Putamen (tissue), 1 donor: ENCODE measurements at regions not wholly inside any gene's neighbourhood (a gene's known extent, or its start where the extent isn't known, plus 50 kb on each side); places are given as distances from the start of the nearest gene placed in this dataset.
"Not testable (repeated sequence)": the region's sequence is repeated elsewhere in the genome, so short reads cannot be mapped to it uniquely, and the experiment has no call there.

Source experiments
- DNase-seq: peaks from one replicate; pipeline ENCODE4 v3.0.0-alpha.2; 2016; ENCODE audit warnings: low spot score

DNA sequence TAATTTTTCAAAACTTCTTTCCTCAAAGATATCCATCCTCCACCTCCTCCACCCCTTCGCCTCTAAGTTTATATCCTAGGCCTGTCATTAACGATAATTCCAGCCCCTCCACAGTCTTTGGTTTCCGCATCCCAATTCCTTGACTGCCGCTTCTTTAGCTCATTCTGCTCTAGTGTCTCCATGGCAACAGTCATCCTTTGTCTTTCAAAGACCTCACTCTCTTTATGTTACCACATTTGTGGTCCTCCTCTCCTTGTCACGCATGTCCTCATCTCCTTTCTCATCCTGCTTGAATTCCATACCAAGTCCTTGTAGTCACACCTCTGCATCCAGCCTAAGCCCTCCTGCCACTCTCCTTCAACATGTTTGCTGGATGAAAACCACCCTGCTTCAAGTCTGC lies 511.2 kb upstream of the KLF6 start:
- DNase-seq = no peak

- no peak for DNase-seq
Measured at GRCh38 chr10:4294996-4295792, 510.2 kb upstream of the KLF6 start.

GRCh38 chr10:4294271-4294670 lies 509.3 kb upstream of the KLF6 start:
- DNase-seq = no peak

DNA sequence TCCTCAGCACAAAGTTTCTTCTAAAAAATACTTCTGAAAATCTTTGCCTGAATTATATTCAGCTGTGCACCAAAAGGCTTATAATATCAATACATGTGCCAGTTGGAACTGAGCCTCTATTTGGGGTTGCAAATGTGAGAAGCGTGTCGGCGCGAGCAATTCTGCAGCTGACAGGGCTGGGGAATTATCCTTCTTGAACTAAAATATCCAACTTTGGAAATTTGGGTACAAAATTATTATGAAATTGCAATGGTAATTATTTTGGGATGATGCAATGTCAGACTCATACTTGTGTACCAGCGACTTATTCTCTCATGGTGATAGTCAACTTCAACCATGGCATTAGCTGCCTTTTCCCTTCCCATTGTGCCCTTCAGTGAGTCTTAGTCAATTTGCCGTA lies 507.0 kb upstream of the KLF6 start:
- no peak for DNase-seq

GRCh38 chr10:4285121-4285520 lies 500.1 kb upstream of the KLF6 start:
- no peak for DNase-seq

GRCh38 chr10:4283846-4284610 lies 499.0 kb upstream of the KLF6 start:
- peak; percentile 19 for DNase-seq

GRCh38 chr10:4282496-4282895 lies 497.5 kb upstream of the KLF6 start:
- no peak for DNase-seq

DNA sequence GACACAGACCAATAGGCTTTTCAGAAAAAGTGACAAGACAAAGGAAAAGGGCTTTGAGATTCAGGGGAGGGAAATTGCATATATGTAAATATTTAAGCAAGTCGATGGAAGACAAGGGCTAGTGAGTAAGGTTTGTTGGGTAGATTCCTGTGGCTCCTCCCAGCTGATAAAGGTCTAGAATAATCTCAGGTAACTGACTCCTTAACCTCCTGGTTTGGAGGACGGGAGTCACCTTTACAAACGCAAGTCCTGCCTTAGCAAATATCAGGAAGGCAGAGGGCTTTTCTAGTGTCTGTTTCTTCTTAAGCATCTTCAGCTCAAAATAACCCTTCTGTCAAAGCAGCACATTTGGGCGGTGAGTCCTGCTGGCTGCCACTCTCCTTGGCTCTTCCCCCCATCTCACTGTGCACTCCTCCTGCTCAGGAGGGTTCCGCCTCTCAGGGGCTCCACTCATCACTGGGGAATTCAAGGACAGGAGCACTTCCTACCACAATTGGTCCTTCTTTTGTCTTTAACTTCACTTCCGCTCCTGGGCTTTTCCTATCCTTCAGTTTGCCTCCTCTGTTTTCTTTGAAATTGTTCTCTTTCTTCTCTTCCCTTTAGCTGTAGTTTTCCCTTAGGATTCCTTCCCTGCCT lies 496.3 kb upstream of the KLF6 start:
- DNase-seq = no peak

DNA sequence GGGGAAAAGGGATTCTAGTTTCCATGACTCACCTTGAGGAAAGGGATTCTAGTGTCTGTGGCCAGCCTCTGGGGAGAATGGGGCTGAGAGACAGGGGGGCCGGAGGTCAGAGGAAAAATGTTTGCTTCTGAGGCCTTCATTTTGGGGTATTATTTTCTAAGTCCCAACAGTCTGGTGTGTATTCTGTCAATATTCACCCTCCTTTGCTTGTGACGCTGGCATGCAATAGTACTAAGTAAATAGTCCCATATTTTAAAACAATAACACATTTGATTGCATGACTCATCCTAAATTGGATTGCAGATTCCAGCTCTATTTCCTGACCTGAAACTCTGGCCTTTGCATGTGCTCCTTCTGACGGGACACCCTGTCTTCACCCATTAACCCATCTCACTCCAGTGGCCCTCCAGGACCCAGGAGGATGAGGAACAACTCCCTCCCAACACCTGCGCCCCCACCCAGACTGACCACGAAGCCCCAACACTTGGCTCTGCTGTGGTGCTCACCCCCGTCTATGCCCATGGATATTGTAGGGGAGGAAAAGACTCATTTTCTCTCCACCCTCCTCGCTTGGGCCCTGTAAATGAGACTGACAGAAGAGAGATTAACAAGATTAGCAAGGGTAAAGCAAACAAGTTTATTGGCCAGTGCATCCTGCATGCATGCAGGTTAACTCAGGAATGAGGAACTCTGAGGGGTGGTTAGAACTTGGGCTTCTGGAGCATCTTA lies 495.6 kb upstream of the KLF6 start:
- DNase-seq = no peak

DNA sequence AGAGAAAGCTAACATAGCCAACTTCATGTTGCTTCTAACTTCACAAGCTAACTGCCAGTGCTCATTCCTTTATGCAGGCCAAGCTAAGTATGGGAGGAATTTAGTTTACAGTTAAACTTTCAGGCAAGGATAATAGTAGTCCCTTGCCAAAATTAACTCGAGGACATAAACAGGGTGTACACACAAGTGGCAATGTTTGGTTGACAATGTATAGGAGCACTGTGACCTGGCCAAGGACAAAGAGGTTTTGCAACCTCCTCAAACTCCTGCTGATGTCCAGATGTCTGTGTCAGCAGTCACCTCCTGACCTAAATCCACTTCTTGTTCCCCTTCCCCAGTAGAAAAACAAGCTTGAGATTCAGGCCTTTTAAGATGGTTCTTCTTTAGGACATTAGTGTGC lies 494.6 kb upstream of the KLF6 start:
- no peak for DNase-seq

DNA sequence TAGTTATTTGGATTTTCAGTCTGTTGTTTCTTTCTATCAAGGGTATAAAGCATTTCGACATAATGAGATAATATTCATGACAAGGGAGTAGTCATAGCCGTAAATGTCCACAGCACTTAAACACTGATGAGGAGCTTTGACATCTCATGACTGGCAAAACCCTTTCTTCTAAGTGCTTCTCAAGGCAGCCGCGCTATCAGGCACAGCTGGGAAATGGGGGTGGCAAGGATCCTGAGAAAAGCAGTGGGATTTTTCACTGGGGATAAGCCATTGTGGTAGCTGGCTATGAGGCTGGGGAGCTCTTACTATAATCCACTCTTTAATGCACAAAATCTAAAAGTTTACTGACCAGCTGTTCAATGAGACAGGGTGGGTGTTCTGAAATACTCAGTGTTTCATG lies 493.2 kb upstream of the KLF6 start:
- no peak for DNase-seq

- DNase-seq = no peak
Measured at GRCh38 chr10:4276151-4276550, 491.1 kb upstream of the KLF6 start.

DNA sequence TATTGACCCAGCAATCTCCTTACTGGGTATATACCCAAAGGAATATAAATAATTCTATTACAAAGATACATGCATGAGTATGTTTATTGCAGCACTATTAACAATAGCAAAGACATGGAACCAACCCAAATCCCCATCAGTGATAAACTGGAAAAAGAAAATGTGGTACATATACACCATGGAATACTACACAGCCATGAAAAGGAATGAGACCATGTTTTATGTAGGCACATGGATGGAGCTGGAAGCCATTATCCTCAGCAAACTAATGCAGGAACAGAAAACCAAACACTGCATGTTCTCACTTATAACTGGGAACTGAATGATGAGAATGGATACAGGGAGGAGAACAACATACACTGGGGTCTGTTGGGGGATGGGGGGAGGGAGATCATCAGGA lies 489.7 kb upstream of the KLF6 start:
- not testable (repeated sequence) for DNase-seq

GRCh38 chr10:4271193-4271592 lies 486.2 kb upstream of the KLF6 start:
- DNase-seq = no peak

DNA sequence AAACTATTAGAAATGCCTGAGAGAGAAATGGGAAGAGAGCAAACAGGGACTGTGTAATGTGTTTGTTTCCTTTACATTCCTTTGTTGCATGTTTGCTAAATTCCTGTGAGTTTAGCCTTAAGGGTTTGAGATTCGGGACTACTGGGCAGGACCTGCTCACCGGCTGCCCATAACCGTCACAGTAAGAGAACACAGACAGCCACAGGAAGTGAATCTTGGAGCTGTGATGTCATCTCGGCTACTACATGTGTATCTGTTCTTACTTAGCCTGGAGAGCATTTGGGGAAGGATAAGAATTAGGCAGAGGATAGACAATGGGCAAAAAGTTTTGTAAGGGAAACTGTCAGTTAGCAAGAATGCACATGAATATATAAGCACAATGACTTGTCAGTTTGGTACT lies 485.1 kb upstream of the KLF6 start:
- DNase-seq = no peak

GRCh38 chr10:4268490-4268889 lies 483.5 kb upstream of the KLF6 start:
- not testable (repeated sequence) for DNase-seq

DNA sequence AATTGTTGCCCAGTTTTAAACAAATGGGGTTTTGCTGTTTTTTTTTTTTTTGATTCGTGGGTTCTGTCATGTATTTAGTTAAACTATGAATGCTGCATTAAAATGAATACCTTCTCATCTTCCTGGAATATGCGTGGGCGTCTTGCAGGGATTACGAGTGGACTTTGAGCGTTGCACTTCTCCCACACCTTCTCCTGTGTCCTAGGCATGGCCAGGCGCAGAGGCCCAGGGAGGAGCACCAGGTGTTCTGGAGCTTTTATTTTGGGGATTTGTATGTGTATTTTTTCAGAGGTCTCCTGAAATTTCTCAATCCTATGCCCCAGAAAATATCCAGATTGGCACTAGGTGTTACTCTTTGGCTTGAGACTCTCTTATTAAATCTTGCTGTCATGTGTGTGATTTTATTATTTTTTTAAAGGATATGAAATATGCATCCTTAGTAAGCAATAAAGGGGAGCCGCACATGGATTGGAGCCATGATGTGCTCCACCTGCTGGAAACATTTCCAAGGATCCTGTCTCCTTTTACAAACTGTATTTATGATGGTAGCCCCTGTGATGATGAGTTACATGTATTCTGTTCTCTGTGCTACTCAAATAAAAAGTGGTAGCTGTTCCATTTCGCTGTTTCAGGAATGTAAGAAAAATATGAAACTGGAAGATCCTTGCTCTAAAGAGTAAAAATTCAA lies 482.2 kb upstream of the KLF6 start:
- DNase-seq = no peak

DNA sequence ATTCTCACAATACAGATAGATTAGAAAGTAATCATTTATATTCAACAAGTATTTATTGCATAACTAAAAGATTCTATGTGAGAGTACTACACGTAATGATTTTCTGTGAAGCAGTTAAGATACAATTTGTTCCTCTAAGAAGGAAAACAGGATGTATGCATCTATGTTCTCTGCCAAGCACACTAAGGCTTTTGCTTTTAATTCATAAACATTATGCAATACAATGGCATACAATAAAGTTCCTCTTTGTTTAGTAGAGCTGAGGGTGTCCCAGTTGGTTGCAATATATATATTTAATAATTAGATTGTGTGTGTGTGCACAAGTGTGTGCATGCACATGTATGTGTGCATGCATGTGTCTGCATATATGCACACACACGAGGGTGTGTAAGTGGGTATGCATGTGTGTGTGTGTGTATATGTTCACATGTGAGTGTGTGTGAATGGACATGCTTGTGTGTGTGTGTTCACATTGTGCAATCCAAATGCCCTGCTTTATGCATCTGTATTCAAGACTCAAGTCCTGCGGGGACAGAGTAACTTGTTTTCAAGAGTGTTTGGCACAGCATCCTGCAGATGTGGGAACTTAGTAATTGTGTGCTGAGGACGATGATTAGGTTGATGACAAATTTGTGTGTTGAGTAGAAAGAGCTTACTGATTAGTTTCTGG lies 481.5 kb upstream of the KLF6 start:
- DNase-seq = no peak

DNA sequence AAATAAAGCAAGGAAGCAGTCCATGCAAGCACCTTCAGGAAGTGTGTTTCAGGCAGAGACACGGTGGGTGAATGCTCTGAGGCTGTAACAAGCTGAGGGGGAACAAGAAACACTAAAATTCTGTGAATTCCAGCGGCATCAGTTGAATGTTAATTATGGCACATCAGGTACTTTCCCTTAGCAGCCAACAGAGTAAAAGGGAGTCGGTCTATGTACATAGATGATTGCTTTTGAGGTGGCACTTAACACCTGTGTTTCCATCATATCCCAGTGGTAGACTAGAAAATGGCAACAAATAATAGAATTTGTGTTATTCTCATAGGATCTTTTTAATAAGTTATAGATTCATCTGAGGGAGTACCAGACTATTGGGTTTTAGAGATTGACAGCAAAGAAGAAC lies 481.0 kb upstream of the KLF6 start:
- DNase-seq = no peak

DNA sequence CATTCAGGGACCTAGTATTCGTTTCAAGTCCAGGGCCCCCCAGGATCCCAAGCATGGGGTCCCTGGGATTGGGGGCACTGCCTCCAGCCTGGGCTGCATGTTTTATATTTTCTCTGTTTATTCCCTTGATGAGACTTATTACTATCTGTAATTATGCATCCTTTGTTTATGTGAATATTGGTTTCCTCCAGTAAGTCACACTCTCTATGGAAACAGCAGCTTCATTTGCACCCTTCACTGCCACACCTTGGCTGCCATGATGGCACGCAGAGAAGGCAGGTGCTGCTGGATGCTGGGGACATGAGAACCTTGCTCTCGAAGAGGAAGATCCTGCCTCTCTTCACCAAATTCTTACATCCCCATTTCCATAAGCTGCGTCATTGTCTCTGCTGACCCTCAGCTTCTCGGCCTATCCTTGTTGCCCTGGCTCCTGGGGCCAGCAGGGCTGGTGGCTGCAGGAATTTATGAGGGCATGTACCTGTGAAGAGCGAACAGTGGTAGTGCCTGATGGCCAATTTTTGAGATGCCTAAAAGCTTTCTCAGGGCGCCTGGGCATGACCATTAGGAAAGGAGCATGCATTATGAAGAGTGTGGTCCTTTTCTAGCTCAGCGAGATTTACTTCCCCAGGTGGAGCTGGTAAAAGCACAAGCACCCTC lies 479.3 kb upstream of the KLF6 start:
- no peak for DNase-seq

GRCh38 chr10:4263601-4263921 lies 478.6 kb upstream of the KLF6 start:
- no peak for DNase-seq
